ENCODE measurements at regions not wholly inside any gene's neighbourhood (a gene's known extent, or its start where the extent isn't known, plus 50 kb on each side); places are given as distances from the start of the nearest gene placed in this dataset.

DNA sequence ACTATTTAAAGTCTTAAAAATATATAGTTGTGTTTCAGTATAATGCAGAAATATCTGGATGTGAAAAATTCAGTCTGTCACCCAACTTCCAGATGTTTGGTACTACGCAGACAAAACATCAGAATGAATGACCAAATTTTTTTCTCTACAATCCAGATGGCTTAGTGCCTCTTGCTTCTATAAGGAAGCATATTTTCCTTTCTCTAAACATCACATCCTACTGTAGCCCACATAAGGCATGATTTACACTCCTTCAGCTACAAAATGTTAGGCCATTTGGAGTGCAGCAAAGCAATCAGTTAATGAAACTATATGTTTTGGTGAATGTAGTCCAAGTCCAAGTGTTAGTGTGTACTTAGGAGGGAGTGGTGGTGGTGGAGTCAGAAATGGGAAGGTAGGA lies 162.9 kb upstream of the SIX2 start:
- TF ChIP-seq, protein P1, sequence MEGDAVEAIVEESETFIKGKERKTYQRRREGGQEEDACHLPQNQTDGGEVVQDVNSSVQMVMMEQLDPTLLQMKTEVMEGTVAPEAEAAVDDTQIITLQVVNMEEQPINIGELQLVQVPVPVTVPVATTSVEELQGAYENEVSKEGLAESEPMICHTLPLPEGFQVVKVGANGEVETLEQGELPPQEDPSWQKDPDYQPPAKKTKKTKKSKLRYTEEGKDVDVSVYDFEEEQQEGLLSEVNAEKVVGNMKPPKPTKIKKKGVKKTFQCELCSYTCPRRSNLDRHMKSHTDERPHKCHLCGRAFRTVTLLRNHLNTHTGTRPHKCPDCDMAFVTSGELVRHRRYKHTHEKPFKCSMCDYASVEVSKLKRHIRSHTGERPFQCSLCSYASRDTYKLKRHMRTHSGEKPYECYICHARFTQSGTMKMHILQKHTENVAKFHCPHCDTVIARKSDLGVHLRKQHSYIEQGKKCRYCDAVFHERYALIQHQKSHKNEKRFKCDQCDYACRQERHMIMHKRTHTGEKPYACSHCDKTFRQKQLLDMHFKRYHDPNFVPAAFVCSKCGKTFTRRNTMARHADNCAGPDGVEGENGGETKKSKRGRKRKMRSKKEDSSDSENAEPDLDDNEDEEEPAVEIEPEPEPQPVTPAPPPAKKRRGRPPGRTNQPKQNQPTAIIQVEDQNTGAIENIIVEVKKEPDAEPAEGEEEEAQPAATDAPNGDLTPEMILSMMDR (IDR thresholded peaks at IDR 0.05): no peak
- TF ChIP-seq POLR2A (IDR thresholded peaks at IDR 0.05): no peak

Measured in heart left ventricle (tissue), 13 donors.